ENCODE measurements at regions not wholly inside any gene's neighbourhood (a gene's known extent, or its start where the extent isn't known, plus 50 kb on each side); places are given as distances from the start of the nearest gene placed in this dataset.

- in situ Hi-C loops (cut with MboI; ENCODE audit: low pct_unique_long_range_greater_than_20kb, low sequenced_read_pairs, unreplicated experiment): no loop called here
- TF ChIP-seq CTCF (IDR thresholded peaks at IDR 0.05; ENCODE audit: extremely low read depth, insufficient read depth, missing control alignments): no peak
- DNase-seq (ENCODE audit: low spot score): no peak
These were observed 287.0 kb upstream of the MARCKS start for GRCh38 chr6:113570161-113570560.

GRCh38 chr6:113570641-113571040, 286.5 kb upstream of the MARCKS start:
- DNase-seq (ENCODE audit: low spot score): no peak
- TF ChIP-seq CTCF (IDR thresholded peaks at IDR 0.05; ENCODE audit: extremely low read depth, insufficient read depth, missing control alignments): no peak
- in situ Hi-C loops (cut with MboI; ENCODE audit: low pct_unique_long_range_greater_than_20kb, low sequenced_read_pairs, unreplicated experiment): no loop called here

- no peak for DNase-seq (ENCODE audit: low spot score)
- no peak for TF ChIP-seq CTCF (IDR thresholded peaks at IDR 0.05; ENCODE audit: extremely low read depth, insufficient read depth, missing control alignments)
- in situ Hi-C loops (cut with MboI; ENCODE audit: low pct_unique_long_range_greater_than_20kb, low sequenced_read_pairs, unreplicated experiment): no loop called here
These were observed 283.0 kb upstream of the MARCKS start for GRCh38 chr6:113574147-113574546.

- in situ Hi-C loops (cut with MboI; ENCODE audit: low pct_unique_long_range_greater_than_20kb, low sequenced_read_pairs, unreplicated experiment): no loop called here
- DNase-seq (ENCODE audit: low spot score): no peak
- no peak for TF ChIP-seq CTCF (IDR thresholded peaks at IDR 0.05; ENCODE audit: extremely low read depth, insufficient read depth, missing control alignments)
These were observed 280.8 kb upstream of the MARCKS start for GRCh38 chr6:113576310-113576709.

- TF ChIP-seq CTCF (IDR thresholded peaks at IDR 0.05; ENCODE audit: extremely low read depth, insufficient read depth, missing control alignments): no peak
- in situ Hi-C loops (cut with MboI; ENCODE audit: low pct_unique_long_range_greater_than_20kb, low sequenced_read_pairs, unreplicated experiment): no loop called here
- no peak for DNase-seq (ENCODE audit: low spot score)
These were observed 278.5 kb upstream of the MARCKS start for GRCh38 chr6:113578691-113579090.

GRCh38 chr6:113584767-113585166, 272.4 kb upstream of the MARCKS start:
- in situ Hi-C loops (cut with MboI; ENCODE audit: low pct_unique_long_range_greater_than_20kb, low sequenced_read_pairs, unreplicated experiment): no loop called here
- no peak for TF ChIP-seq CTCF (IDR thresholded peaks at IDR 0.05; ENCODE audit: extremely low read depth, insufficient read depth, missing control alignments)
- no peak for DNase-seq (ENCODE audit: low spot score)

- DNase-seq (ENCODE audit: low spot score): no peak
- no peak for TF ChIP-seq CTCF (IDR thresholded peaks at IDR 0.05; ENCODE audit: extremely low read depth, insufficient read depth, missing control alignments)
- in situ Hi-C loops (cut with MboI; ENCODE audit: low pct_unique_long_range_greater_than_20kb, low sequenced_read_pairs, unreplicated experiment): no loop called here
These were observed 271.9 kb upstream of the MARCKS start for GRCh38 chr6:113585246-113585645.
